ENCODE measurements at regions not wholly inside any gene's neighbourhood (a gene's known extent, or its start where the extent isn't known, plus 50 kb on each side); places are given as distances from the start of the nearest gene placed in this dataset.
"Not testable (repeated sequence)": the region's sequence is repeated elsewhere in the genome, so short reads cannot be mapped to it uniquely, and the experiment has no call there.

DNA sequence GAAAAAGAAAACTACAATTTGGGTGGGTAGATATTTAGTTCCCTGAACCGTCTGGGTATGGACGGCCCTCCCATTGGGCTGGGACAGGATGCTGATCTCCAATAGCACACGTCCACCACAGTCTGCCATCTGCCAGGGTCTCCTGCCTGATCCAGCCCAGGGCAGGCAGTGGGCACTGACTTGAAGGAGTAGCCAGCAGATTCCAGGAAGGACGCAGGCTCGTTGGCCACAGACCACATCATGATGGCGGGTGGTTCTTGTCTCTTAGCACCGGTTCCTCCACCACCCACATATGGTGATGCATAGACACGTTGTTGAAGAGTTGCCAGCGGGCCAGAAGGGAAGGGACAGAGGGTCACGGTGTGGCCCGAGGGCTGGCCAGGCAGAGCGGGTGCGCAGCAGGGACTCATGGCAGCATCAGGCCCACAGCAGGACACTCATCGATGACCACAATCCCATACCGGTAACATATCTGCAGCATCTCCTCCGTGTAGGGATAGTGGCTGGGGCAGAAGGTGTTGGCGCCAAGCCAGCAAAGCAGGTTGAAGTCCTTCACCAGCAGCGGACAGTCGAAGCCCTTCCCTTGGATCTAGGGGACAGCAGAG is 155.8 kb upstream of the FAM174A start:
- not testable (repeated sequence) for DNase-seq (ENCODE audit: low read depth)

DNA sequence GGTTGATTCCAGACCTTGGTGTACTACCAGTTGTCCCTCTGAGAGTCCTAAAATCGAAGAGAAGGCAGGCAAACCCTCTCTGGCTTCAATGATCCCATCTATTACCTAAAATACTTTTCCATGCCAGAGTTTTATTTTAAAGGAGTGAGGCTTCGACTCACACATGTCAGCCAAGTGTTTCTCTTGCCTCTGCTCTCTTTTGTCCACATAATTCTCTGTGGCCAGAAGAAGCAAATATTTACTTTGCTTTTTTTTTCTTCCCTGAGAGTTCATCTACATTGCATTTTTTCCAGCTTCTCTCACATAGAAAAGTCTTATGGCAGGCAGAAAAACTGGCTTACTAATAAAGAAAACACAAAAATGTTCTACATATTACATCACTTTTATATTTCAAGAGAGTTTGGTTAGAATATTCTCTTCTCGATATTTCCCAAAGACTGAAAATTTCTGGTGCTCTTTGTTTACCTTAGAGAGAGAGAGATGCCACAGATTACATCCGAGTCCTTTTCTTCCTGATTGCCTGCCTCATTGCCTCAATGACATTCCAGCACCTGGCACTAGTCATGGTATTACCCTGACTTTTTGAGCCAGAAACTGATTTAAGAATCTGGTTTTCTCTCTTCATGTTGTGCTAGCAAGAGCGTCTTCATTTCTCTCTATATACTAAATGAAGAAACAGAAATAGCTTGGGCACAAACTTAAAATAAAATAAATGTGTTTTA is 170.3 kb upstream of the FAM174A start:
- DNase-seq (ENCODE audit: low read depth) = not testable (repeated sequence)

DNA sequence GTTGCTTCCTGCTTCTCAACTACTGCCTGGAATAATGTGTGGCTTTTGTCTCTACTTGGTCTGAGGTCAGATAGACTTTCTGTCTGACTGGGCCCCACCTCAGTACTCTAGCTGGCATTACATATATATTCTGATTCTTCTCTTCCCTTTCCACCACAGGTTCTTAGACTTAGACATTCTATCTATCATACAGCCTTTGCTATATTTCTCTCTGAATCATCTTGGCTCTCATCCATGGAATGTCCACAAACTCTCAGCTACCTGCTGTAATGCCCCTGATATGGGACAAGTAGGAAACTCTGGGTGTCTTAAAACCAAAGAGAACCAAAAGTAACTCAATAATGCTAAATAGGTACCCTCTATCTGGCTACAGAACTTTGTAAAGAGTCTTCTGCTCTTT is 170.8 kb upstream of the FAM174A start:
- not testable (repeated sequence) for DNase-seq (ENCODE audit: low read depth)

DNA sequence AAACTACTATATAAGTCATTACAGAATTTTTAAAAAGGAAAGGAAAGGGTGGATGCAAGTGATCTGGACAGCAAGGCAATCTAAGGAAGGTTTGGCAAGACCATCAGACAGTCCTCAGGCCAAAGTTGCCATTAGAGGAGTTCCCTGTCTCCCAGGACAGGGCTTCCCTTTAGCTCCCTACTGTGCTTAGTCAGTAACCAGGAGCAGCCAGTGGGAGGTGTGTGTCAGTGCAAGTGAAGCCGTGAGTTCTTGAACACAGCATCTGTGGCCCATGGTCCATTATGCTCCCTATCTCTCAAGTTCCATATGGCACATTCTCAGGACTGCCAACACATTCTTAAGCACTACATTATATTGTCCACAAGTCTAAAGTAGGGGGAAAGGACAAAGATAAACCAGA is 175.2 kb upstream of the FAM174A start:
- not testable (repeated sequence) for DNase-seq (ENCODE audit: low read depth)

DNA sequence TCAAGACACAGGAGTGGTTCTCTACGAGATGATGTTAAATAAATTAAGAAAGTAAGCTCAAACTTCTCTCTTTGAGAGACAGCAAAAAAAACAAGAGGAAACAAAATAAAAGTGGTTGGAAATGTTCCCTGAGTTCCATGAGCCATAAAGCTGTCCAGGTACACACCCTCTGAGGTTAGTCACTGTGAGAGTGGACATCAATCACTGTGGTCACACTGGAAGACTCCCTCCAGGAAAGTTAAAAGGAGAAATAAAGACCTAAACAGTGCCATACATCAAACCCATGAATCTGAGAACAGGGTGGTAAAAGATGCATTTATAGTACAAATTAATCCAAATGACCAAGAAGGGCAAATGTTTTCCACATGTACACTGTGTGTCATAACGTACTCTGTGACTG is 188.9 kb upstream of the FAM174A start:
- not testable (repeated sequence) for DNase-seq (ENCODE audit: low read depth)

DNA sequence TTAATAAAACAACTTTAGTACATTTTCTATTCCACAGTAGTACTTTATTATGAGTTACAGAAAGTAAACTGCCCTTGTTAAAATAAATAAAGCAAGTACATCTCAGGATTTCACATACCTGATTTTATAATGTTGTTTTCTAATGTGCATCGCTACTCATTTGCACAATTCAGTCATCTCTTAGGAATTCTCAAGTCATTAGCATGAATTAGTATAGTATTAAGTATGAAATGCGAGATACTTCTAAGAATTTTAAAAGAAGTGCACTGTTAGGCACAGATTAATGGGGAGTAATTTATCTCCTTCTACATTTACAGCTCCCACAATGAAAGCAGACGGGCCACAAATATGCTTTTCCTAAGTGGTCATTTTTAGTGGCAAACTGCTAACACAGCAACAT is 193.7 kb upstream of the FAM174A start:
- not testable (repeated sequence) for DNase-seq (ENCODE audit: low read depth)

DNA sequence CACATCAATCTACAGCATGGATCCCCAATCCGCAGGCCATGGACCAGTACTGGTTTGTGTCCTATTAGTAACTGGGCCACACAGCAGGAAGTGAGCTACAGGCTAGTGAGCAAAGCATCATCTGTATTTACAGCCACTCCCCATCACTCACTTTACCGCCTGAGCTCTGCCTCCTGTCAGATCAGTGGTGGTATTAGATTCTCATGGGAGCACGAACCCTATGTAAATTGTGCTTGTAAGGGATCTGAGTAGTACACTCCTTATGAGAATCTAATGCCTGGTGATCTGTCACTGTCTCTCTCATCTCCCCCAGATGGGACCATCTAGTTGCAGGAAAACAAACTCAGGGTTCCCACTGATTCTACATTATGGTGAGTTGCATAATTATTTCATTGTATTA is 212.7 kb upstream of the FAM174A start:
- no peak for DNase-seq (ENCODE audit: low read depth)

DNA sequence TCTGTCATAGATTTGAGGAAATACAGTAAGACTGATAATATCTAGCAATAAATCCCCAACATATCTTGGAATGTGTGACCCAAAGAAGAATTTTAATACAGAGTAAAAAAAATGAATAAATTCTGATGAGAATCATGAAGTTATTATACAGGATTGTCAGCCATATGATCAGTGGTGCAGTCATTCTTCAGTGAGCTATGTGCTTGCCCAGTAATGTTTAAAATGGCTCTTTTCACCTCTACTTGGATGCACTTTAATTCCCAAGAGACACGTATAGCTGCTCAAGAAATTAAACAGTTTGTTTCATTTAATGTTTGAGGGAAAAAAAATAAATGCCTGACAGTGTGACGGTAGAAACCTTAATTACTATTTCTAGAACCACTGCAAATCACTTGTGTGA is 215.3 kb upstream of the FAM174A start:
- DNase-seq (ENCODE audit: low read depth) = no peak

DNA sequence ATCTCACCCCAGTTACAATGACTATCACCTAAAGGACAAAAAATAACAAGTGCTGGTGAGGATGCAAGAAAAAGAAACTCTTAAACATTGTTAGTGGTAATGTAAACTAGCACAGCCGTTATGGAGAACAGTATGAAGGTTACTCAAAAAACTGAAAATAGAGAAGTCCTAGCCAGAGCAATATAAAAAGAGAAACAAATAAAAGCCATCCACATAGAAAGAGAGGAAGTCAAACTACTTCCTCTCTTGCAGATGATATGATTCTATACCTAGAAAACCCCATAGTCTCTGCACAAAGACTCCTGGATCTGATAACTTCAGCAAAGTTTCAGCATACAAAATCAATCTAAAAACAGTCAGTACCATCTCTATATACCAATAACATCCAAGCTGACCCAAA is 221.5 kb upstream of the FAM174A start:
- no peak for DNase-seq (ENCODE audit: low read depth)

DNA sequence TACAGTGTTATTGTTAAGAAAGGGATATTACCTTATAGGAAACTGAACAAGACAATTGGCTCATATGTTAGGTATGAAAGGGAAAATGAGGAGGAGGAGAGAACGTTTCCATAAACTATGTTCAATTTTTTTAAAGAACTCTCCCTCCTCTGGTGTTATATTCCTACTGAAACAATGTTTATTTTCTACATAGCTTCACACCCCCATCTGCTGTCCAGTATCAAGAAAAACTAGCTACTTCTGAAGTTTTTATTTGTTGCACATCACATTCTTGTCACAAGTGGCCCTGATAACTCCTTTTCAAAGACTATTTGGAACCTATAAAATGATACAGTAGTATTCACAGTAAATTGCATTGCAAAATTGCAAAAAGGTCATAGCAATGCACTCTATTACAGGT is 223.4 kb upstream of the FAM174A start:
- DNase-seq (ENCODE audit: low read depth) = no peak

DNA sequence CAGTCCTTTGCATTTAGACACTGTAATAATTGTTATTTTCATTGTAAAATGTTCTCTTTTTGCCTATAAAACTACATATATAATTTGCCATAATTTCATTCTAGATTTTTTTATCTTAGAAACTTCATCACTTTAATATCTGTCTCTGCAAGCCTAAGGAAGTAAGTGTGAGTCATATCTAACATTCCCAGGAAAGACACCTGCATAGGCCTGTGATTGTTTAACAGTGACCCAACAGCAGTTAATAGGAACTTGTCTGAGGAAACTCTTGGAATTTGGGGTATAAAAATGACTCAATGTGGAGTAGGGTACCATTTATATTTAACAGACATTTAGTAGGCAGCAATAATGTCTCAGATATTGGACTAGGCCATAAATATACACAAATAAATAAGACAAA is 229.2 kb upstream of the FAM174A start:
- no peak for DNase-seq (ENCODE audit: low read depth)

DNA sequence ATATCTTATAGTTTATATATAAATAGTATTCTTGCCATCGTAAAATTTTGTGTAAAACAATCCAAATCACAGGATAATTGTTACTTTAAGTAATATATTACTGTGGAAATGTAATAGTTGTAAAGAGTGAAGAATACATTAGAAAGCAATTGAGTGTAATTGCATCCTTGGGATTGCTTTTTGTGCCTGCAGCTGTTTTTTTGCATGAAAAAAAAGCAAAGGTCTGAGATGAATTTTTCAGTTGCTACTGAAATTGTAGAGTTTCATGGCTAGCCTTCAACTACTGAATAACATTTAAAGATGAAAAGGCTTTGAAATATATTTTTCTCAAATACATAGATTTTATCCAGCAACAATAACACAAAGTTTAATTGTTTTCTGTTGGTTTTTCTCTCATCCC is 232.0 kb upstream of the FAM174A start:
- DNase-seq (ENCODE audit: low read depth) = no peak

DNA sequence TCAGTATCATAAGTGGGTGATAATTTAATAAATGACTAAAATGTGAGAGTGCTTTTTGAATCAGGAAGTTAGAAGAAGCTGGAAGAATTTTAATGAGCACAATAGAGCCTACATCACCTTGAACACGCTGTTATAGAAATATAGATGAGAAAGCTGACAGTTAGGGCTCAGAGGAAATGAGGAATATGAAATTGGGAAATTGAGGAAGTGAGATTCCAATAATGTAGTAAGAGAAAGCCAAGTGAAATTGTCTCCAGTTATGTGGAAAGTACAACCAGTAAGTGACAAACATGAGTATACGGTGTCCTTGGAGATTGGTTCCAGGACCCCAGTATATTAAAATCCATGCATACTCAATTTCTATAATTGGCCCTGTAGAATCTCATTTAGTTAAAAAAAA is 235.9 kb upstream of the FAM174A start:
- DNase-seq (ENCODE audit: low read depth) = no peak

DNA sequence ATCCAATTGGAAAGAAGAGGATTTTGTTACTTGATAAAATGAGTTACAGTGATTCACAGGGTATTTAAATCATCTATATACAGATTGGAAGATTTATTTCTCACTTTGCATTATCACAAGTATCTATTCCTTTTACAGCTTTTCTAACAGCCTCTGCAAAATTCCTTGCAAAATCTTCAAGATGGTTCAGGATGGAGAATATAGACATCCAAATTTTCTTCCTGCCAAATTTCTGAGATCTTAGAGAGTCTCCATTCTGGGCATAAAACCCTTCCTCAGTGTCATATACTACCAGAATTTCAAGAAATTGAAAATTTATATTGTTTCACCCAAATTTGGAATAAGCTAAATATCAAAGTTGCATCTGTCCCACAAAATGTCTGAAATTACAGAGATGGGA is 259.1 kb upstream of the FAM174A start:
- DNase-seq (ENCODE audit: low read depth) = no peak

DNA sequence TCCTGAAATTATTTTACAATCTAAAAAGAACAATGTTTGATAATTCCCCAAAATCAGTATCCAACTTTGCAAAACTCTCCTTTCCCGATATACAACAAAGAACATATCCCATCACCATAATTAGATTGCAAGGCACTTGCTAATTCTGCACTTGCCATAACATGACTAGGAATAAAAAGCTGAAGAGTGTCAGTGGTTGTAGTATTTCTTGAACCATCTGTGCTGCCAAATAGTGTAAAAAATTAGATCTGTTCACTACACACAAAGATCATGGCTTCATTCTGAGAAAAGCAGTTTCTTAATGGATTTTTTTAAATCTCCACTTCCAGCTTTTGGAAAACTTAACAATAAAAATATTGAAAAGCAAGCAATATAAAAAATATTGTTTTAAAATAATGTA is 259.5 kb upstream of the FAM174A start:
- no peak for DNase-seq (ENCODE audit: low read depth)

DNA sequence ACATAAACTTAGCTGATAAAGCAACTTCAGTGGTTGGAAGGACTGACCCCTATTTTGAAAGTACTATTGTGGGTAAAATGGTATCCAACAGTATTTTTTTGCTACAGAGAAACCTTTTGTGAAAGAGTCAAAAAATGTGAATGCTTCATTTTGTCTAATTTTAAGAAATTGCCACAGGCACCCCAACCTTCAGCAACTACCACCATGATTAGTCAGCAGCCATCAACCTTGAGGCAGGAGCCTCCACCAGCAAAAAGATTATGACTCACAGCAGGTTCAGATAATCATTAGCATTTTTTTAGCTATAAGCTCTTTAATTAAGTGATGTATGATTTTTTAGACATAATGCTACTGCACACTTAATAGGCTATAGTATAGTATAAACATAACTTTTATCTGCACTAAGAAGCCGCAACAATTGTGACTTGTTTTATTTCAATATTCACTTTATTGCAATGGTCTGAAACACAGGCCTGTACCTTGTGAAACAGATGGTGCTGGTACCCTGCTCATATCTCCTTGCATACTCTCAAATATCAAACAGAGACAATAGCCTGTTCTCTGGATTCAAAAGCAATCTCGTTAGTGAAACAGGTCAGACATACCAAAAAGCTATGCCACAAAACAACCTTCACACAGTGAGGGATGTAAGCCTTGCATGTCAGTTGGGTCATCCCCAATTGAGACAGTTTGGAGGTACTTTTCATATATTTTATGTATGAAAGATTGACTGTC is 261.2 kb upstream of the FAM174A start:
- no peak for DNase-seq (ENCODE audit: low read depth)

DNA sequence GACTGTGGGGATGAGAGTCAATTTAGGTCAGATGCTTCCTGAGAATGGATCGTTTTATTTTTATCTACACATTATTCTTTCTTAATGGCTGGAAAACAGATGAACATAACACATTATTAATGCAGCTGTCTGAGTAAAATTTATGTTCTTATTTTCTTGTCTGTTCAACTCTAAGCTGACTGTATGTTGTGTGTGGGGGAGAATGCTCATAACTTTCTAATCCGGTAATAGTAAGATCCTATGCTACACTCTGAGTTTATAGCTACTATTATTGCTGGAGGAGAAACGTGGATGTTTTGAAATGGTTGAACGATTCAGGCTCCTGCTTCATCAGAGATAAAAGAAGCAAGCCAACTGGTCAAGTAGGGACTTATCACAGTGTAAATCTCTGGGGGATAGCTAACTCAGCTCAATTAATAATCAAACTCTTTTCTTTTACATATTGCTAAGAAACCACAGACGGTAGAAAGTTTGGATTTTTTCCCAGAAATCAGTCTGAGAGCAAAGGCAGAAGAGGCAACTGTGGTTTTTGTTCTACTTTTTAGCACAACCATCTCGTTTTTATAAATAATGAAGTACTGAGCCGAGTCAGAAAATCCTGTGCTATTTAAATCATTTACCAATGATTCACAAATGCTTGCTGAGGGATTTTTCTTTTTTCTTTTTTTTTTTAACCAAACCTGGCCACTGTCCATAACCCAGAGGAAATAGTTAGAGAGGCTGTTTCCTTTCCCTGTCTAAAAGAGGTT is 265.0 kb upstream of the FAM174A start:
- no peak for DNase-seq (ENCODE audit: low read depth)

DNA sequence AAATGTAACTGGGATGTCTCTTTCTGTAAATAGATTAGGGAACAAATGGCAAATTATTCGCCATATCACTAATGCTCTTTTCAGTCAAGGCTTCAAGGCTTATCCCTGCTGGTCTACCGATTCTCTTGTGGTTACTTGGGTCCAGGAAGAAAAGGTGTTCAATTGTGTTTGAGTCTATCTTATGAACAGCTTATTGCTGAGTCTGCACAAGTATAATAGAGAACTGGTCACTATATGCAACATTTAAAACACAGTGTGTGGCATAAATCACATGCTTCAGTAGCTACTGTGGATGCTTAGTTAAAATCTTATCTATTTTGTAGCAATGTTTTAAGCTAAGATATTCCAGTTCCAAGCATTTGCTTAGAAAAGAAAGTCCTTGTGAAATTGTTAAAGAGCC is 274.2 kb upstream of the FAM174A start:
- no peak for DNase-seq (ENCODE audit: low read depth)

DNA sequence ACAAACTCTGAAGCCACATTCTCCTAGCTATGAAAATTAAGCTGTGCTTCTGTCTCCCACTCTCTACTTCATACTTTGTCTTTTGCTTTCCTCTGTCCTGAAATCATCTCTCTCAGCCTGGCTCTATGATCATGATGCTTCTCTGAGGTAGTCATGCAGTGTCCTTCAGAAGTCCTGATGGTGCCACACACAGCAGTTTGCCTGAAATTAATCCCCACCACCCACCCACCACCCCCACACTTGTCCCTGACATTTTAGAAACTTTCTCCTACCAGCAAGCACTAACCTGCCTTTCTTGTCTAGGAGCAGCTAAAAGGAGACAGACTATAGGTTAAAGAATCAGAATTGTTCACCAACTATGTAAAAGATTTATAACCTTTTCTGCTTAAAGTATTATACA is 282.2 kb upstream of the FAM174A start:
- no peak for DNase-seq (ENCODE audit: low read depth)

DNA sequence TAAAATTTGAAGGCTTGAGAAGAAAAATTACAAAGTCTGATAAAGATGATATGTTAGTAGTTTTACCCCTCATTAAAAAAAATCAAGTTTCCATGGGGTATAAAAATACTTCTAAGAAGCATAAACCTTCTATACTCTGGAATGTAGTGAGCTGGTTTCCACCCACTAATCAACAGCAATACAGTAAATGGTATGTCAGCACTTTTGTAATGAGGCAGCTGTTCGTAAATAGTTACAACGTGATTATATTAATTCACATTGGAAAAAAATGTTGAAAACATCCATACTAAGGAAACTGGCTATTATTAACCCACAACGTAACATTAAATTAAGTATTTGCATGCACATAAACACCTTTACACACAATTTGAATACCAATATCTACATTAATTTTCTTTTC is 283.1 kb upstream of the FAM174A start:
- DNase-seq (ENCODE audit: low read depth) = no peak

DNA sequence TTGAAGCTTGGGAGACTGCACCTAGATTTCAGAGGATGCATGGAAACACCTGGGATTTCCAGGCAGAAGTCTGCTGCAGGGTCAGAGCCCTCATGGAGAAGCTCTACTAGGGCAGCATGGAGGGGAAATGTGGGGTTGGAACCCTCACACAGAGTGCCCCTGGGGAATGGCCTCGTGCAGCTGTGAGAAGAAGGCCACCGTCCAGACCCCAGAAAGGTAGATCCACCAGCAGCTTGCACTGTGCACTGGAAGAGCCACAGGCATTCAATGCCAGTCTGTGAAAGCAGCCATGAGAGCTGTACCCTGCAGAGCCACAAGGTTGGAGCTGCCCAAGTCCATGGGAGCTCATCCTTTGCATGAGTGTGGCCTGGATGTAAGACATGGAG is 285.3 kb upstream of the FAM174A start:
- DNase-seq (ENCODE audit: low read depth) = no peak

DNA sequence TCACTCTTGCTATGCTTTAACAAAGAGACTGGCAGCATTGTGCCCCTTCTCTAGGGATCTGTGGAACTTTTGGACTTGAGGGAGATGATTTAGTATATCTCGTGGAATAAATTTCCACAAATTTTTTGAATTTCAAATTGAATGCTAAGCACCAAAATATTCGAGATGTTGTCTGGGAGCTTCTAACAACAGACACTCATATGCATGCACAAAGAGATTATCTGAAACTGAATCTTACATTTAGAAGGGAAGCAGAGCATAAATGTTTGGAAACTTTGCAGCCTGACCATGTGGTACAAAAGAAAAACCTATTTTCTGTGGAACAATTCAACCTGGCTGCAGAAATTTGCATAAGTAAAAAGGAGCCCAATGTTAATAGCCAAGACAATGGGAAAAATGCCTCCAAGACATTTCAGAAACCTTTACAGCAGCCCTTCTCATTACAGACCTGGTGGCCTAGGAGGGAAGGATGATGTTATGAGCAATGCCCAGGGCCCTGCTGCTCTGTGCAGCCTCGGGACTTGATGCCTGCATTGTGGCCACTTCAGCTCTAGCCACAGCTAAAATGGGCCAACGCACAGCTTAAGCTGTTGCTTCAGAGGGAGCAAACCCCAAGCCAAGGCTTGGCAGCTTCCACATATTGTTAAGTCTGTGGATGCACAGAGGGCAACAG is 285.8 kb upstream of the FAM174A start:
- no peak for DNase-seq (ENCODE audit: low read depth)
